ENCODE measurements at regions not wholly inside any gene's neighbourhood (a gene's known extent, or its start where the extent isn't known, plus 50 kb on each side); places are given as distances from the start of the nearest gene placed in this dataset.

DNA sequence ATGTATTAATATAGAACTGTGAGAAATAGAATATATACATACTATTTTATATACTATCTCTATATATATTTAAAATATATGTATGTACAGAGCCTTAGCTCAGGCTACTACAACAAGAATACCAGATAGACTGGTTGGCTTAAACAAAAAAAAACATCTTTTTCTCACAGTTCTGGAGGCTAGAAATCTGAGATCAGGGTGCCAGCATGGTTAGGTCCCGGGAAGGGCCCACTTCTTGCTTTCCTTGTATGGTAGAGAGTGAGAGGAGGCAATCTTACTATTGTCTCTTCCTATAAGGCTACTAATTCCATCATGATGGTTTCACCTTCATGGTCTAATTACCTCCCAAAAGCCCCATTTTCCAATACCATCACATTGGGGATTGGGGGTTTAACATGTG, 613.0 kb downstream of the ZNF608 start:
- Histone ChIP-seq H3K79me2 (ENCODE audit: control insufficient read depth, insufficient read depth, low read length) (no peaks in the 10 kb centered on the region), H3K9me3 (ENCODE audit: control insufficient read depth, low read depth, low read length) (no peaks in the 10 kb centered on the region), H4K20me1 (ENCODE audit: control insufficient read depth, extremely low read depth, insufficient read depth, low read length) (no peaks in the 10 kb centered on the region), H3K4me1 (ENCODE audit: control insufficient read depth, extremely low read depth, insufficient read depth, low read length) (peaks cover 5% of the 10 kb centered on the region), H3K27ac (ENCODE audit: control insufficient read depth, insufficient read depth, low read length) (no peak overlapping the region), H3K9ac (ENCODE audit: control insufficient read depth, extremely low read depth, insufficient read depth, low read length) (no peak overlapping the region), H3K9me1 (ENCODE audit: control insufficient read depth, extremely low read depth, insufficient read depth, low read length) (no peaks in the 10 kb centered on the region), H3K27me3 (ENCODE audit: control insufficient read depth, extremely low read depth, insufficient read depth, low read length) (no peaks in the 10 kb centered on the region), H3K36me3 (ENCODE audit: control insufficient read depth in 2 of 2, extremely low read depth in 1 of 2, insufficient read depth in 2 of 2, low read length in 2 of 2) (no peaks in the 10 kb centered on the region), H3K4me2 (ENCODE audit: control insufficient read depth, extremely low read depth, insufficient read depth, low read depth, low read length) (no peak overlapping the region), H2AFZ (ENCODE audit: control insufficient read depth, low read length) (no peak overlapping the region), H3K4me3 (ENCODE audit: control insufficient read depth in 2 of 3, extremely low read depth in 1 of 3, insufficient read depth in 2 of 3, low read depth in 1 of 3, low read length in 3 of 3) (no peak overlapping the region)
- TF ChIP-seq, protein P1, sequence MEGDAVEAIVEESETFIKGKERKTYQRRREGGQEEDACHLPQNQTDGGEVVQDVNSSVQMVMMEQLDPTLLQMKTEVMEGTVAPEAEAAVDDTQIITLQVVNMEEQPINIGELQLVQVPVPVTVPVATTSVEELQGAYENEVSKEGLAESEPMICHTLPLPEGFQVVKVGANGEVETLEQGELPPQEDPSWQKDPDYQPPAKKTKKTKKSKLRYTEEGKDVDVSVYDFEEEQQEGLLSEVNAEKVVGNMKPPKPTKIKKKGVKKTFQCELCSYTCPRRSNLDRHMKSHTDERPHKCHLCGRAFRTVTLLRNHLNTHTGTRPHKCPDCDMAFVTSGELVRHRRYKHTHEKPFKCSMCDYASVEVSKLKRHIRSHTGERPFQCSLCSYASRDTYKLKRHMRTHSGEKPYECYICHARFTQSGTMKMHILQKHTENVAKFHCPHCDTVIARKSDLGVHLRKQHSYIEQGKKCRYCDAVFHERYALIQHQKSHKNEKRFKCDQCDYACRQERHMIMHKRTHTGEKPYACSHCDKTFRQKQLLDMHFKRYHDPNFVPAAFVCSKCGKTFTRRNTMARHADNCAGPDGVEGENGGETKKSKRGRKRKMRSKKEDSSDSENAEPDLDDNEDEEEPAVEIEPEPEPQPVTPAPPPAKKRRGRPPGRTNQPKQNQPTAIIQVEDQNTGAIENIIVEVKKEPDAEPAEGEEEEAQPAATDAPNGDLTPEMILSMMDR (optimal IDR thresholded peaks at IDR 0.05 in 1 of 3, IDR thresholded peaks at IDR 0.05 in 1 of 3, conservative IDR thresholded peaks at IDR 0.05 in 1 of 3; ENCODE audit: extremely low read depth in 1 of 3, insufficient read depth in 2 of 3, low read length in 3 of 3), result no peak
- TF ChIP-seq EZH2 (IDR thresholded peaks at IDR 0.05; ENCODE audit: low read length), result no peak
- DNase-seq (ENCODE audit: low read depth, low spot score) (no peak), FAIRE-seq (no peak)
- dilution Hi-C loops (cut with MboI; ENCODE audit: extremely low pct_ligation_motif_present, low sequenced_read_pairs), result no loop called here

DNA sequence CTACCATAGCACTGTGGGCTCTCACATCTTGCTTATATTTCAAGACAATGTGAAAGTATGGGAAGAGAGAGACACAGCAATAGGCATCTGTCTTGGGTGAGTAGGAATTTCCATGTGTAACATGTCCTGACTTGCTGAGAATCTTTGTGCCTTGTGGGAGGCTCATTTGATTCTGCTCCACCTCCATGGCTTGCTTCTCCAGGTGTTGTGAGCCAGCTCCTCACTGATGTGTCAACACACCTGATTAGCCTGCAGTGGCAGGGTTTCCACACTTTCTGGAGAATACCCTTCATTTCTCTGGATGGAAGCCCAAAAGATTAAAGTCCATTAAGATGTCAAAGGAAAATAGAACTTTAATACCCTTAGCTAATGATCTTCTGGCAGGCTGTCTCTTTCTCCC, 613.6 kb downstream of the ZNF608 start:
- dilution Hi-C loops (cut with MboI; ENCODE audit: extremely low pct_ligation_motif_present, low sequenced_read_pairs), result no loop called here
- DNase-seq (ENCODE audit: low read depth, low spot score), result peak; percentile 56
- H3K9me1 ChIP-seq (ENCODE audit: control insufficient read depth, extremely low read depth, insufficient read depth, low read length), result no peaks in the 10 kb centered on the region
- no peak overlapping the region for H3K9ac ChIP-seq (ENCODE audit: control insufficient read depth, extremely low read depth, insufficient read depth, low read length)
- no peaks in the 10 kb centered on the region for H3K79me2 ChIP-seq (ENCODE audit: control insufficient read depth, insufficient read depth, low read length)
- peaks cover 5% of the 10 kb centered on the region for H3K4me1 ChIP-seq (ENCODE audit: control insufficient read depth, extremely low read depth, insufficient read depth, low read length)
- no peaks in the 10 kb centered on the region for H3K27me3 ChIP-seq (ENCODE audit: control insufficient read depth, extremely low read depth, insufficient read depth, low read length)
- H3K4me2 ChIP-seq (ENCODE audit: control insufficient read depth, extremely low read depth, insufficient read depth, low read depth, low read length), result peak overlapping the region; percentile 46
- H3K4me3 ChIP-seq (ENCODE audit: control insufficient read depth in 2 of 3, extremely low read depth in 1 of 3, insufficient read depth in 2 of 3, low read depth in 1 of 3, low read length in 3 of 3), result no peak overlapping the region
- FAIRE-seq, result peak; percentile 95
- no peaks in the 10 kb centered on the region for H3K9me3 ChIP-seq (ENCODE audit: control insufficient read depth, low read depth, low read length)
- no peaks in the 10 kb centered on the region for H3K36me3 ChIP-seq (ENCODE audit: control insufficient read depth in 2 of 2, extremely low read depth in 1 of 2, insufficient read depth in 2 of 2, low read length in 2 of 2)
- H3K27ac ChIP-seq (ENCODE audit: control insufficient read depth, insufficient read depth, low read length), result no peak overlapping the region
- peak overlapping the region; percentile 57 for H2AFZ ChIP-seq (ENCODE audit: control insufficient read depth, low read length)
- no peak for TF ChIP-seq EZH2 (IDR thresholded peaks at IDR 0.05; ENCODE audit: low read length)
- TF ChIP-seq, protein P1 (optimal IDR thresholded peaks at IDR 0.05 in 1 of 3, IDR thresholded peaks at IDR 0.05 in 1 of 3, conservative IDR thresholded peaks at IDR 0.05 in 1 of 3; ENCODE audit: extremely low read depth in 1 of 3, insufficient read depth in 2 of 3, low read length in 3 of 3), result no peak
- H4K20me1 ChIP-seq (ENCODE audit: control insufficient read depth, extremely low read depth, insufficient read depth, low read length), result no peaks in the 10 kb centered on the region

Data from keratinocyte (primary cell).